ENCODE measurements at regions not wholly inside any gene's neighbourhood (a gene's known extent, or its start where the extent isn't known, plus 50 kb on each side); places are given as distances from the start of the nearest gene placed in this dataset.

GRCh38 chr5:124468671-124469411 lies 277.6 kb downstream of the ZNF608 start (continued):
- TF ChIP-seq NANOG (IDR thresholded peaks at IDR 0.05; ENCODE audit: insufficient read depth, low read depth, low read length, poor library complexity, severe bottlenecking) (peak; percentile 75), SP2 (IDR thresholded peaks at IDR 0.05; ENCODE audit: low read length) (no peak), TAF7 (optimal IDR thresholded peaks at IDR 0.05; ENCODE audit: borderline replicate concordance, low read depth, low read length) (no peak), PHF8 (conservative IDR thresholded peaks at IDR 0.05; ENCODE audit: low read depth, low read length) (no peak), BCL11A (IDR thresholded peaks at IDR 0.05; ENCODE audit: low read depth in 2 of 2, low read length in 2 of 2) (peak in 1 of 2 experiments; percentile 43), KDM1A (IDR thresholded peaks at IDR 0.05; ENCODE audit: borderline replicate concordance, low read length) (no peak; the same call in 1 of the 2 replicates), TCF12 (IDR thresholded peaks at IDR 0.05; ENCODE audit: low read depth, low read length) (no peak), RFX5 (IDR thresholded peaks at IDR 0.05; ENCODE audit: borderline replicate concordance, low read depth, low read length) (no peak), KDM5A (IDR thresholded peaks at IDR 0.05; ENCODE audit: low read length) (no peak), GTF2F1 (IDR thresholded peaks at IDR 0.05; ENCODE audit: borderline replicate concordance, low read depth, low read length) (no peak), CBX8 (IDR thresholded peaks at IDR 0.05; ENCODE audit: borderline replicate concordance, low read depth, low read length) (no peak), ASH2L (IDR thresholded peaks at IDR 0.05; ENCODE audit: low read length) (no peak), SP4 (IDR thresholded peaks at IDR 0.05; ENCODE audit: low read length) (no peak), SAP30 (IDR thresholded peaks at IDR 0.05; ENCODE audit: insufficient read depth, insufficient replicate concordance, low read length) (no peak), CHD2 (IDR thresholded peaks at IDR 0.05; ENCODE audit: low read length) (no peak), MAX (IDR thresholded peaks at IDR 0.05) (no peak), GABPA (IDR thresholded peaks at IDR 0.05; ENCODE audit: borderline replicate concordance, insufficient read depth, low read length) (no peak), CEBPB (IDR thresholded peaks at IDR 0.05; ENCODE audit: low read depth, low read length) (no peak)

Measured in H1 (cell line).